Activated CD8-positive, alpha-beta memory T cell treated with anti-CD3 and anti-CD28 coated beads for 1 hour (primary cell): ENCODE measurements at regions not wholly inside any gene's neighbourhood (a gene's known extent, or its start where the extent isn't known, plus 50 kb on each side); places are given as distances from the start of the nearest gene placed in this dataset.
A peak's percentile ranks its signal among the peaks of the same experiment; 100 is the strongest.
"Not testable (repeated sequence)": the region's sequence is repeated elsewhere in the genome, so short reads cannot be mapped to it uniquely, and the experiment has no call there.

Experiments
- DNase-seq, 2 donors: peaks; one replicate each; pipeline ENCODE4 v3.0.0-alpha.2; 2020; ENCODE audit warnings: low read depth in 1 of 2; ENCODE audit errors: extremely low read depth in 1 of 2

- DNase-seq, result no peak
These were observed 120.5 kb upstream of the RUNX1 start for GRCh38 chr21:35169574-35169973.

GRCh38 chr21:35168735-35169134, 119.6 kb upstream of the RUNX1 start:
- DNase-seq, result no peak

DNA sequence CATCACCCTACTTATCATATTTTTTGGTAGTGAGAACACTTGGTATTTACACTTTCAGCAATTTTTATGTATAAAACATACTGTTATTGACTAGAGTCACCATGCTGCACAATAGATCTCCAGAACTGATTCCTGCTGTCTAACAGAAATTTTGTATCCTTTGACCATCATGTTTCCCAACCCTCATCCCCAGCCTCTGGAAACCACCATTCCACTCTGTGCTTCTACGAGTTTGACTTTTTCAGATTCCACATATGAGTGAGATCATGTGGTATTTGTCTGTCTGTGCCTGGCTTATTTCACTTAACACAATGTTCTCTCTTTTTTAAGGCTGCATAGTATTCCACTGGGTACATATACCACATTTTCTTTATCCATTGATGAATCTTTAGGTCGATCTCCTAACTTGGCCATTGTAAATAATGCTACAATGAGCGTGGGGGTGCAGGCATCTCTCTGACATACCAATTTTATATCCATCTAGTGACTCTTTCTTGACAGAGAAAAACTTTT, 115.9 kb upstream of the RUNX1 start:
- DNase-seq, result no peak

GRCh38 chr21:35164380-35164779, 115.3 kb upstream of the RUNX1 start:
- no peak for DNase-seq

GRCh38 chr21:35163411-35163810, 114.3 kb upstream of the RUNX1 start:
- DNase-seq, result no peak

DNA sequence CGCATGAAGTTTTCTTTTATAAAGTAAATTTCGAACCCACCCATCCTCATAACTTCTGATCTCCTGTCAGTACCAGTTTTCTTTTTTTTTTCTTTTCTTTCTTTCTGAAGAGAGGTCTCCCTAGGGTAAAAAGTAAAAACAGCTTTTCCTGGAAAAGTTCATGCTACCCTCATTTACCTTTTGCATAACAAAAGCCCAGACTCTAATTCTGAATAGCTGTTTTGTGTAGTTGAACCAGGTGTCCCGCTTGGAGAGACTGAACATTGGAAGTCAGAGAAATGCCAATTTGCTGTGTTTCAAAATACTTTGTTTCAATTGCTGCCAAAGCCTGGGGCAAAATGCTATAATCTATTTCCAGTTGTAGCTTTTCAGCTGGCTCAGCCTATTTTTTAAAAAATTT, 113.7 kb upstream of the RUNX1 start:
- no peak for DNase-seq

- no peak for DNase-seq
These were observed 110.8 kb upstream of the RUNX1 start for GRCh38 chr21:35159881-35160280.

GRCh38 chr21:35157374-35157773, 108.3 kb upstream of the RUNX1 start:
- DNase-seq, result not testable (repeated sequence)

- no peak for DNase-seq
These were observed 107.5 kb upstream of the RUNX1 start for GRCh38 chr21:35156293-35157278.

DNA sequence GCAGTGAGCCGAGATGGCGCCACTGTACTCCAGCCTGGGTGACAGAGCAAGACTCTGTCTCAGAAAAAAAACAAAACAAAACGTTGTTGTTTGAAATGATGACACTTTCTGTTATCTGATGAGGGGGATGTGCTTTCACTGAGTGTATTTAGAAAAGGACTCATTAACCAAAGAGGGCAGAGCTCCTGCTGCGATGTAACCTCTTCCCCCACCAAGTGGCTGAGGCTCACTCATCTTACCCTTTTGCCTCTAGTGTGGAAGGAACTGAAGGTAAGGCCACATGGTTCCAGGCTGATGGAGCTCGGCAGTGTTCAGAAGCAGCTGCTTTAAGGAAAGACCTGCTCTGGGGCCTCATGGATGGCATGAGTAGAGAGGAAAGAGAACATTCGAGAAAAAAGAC, 105.7 kb upstream of the RUNX1 start:
- no peak for DNase-seq

DNA sequence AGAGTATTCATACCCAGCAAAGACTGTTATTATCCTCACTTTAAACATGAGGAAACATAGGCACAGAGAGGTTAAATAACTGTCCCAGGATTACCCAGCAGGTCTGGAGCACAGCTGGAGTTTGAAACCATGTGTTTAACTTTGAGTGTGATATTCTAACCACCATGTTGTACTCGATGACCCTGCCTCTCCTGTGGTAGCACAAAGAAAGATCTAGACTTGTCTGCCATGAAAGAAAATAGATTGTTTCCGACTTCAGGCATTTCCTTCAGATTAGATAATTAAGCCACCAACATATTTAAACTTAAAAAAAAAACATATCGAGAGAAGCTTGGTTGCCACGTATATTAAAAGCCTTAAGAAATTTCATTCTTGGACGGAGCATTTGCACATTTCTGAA, 104.6 kb upstream of the RUNX1 start:
- DNase-seq, result no peak

GRCh38 chr21:35150562-35151226, 101.6 kb upstream of the RUNX1 start:
- no peak for DNase-seq

DNA sequence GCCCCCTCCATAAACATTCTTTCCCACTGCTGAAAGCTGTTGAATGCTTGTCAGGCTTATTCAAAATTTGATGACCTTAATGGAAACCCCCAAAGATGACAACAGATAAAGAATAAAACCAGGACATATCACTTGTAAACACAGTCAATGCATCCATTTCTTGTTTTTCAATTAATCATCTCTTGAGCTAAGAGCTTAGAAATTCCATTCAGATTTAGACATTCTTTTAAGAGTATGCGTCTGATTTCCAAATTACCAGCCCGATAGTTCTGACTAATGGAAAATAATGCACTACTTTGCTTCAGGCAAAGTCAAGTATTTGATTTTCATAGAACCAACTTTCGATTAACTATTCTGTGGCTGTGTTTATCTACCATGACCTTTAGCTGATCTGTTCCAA, 100.6 kb upstream of the RUNX1 start:
- no peak for DNase-seq

- DNase-seq, result no peak
These were observed 98.3 kb upstream of the RUNX1 start for GRCh38 chr21:35147439-35147838.

DNA sequence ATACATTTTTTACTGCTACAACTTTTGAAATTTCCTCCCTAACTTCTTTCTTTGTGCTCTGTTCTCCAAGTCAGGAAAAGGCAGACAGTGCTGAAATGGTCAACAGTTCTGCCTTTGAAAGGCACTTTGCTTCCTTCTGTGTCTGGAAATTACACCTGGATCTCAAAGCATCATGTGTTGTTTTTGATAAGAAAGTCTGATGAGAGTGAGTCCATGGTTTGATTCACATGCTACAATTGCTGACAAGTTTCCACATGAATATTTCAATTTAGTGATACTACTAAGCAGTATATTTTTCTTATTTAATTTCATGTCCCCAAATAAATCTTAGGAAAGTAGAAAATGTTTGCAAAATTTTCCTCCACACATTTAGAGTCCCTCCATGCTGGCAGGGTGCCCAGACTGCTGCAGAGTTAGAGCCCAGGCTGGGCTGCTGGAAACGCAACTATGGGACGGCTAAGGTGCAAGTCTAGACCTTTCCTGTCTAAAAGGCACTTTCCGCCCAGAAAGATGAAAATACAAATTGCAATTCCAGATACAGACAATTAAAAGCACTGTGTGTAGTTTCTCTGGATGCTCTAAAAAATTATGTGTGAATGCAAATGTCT, 96.6 kb upstream of the RUNX1 start:
- DNase-seq, result no peak

DNA sequence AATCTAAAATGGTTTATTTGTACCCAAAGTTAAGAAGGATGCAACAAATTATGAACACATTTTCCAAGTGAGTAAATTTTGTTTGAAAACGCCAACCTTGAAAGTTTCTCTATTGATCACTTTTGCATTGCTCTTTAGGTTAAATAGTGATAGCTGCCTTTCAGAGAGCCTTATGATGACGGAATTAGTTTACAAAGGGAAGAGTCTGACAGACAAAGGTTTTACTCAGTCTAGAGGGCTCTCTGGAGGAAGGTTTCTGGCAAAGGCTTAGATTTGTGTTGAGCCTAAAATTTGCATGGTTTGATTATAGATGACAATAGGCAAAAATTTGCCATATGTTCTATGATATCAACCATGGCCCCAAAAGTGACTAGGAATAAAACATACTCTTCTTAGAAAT, 95.9 kb upstream of the RUNX1 start:
- no peak for DNase-seq

DNA sequence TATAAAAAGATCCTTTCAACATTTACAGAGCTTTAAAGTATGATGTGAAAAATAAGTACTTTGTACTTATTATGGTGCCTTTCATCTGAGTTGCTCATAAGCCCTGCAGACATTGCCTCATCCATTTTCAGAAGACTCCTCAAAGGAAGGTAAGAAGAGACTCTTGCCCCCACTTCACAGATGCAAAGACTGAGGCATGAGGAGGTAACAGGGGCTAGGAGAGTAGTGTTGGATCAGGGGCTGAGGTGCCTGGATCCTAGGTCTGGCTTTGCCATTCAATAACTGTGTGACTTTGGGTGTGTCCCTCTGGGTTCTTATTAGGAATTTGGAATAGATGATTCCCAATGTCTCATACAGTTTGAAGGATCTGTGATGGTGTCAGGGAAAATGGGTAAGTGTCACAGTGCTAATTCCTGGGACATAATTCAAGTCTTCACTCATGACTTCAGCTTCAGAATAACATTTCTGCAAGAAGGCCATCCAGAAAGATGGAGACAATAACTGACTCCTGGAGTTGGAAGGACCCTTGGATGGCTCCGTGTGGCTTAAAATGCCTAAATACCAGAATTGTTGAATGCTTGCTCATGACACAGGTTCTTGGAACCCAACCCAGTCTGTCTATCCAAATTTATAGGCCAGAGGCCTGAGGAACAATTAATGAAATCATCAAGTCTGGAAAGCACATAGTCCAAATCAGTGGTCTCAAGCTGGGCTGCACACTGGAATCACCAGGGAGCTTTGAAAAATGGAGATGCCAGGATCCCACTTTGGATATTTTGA, 93.1 kb upstream of the RUNX1 start:
- no peak for DNase-seq

DNA sequence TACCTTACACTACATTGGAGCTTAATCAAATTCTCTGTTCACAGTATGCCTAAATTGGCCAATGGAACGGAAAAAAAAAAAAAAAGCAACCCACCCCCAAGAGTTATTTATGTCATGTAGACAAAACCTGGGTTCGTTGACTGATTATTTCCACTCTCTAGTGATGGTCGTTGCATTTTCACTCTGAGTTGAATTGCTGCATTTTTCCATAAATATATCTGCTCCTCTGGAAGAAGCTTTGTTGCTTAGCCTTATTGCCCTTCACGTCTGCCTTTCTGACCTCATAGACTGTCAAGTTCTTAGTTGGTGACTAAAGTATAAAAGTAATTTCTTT, 90.2 kb upstream of the RUNX1 start:
- no peak for DNase-seq

GRCh38 chr21:35138665-35139381, 89.7 kb upstream of the RUNX1 start:
- DNase-seq, result peak; percentile 22 to 40

- no peak for DNase-seq
These were observed 87.6 kb upstream of the RUNX1 start for GRCh38 chr21:35136586-35137219.
